Ishikawa (cell line): ENCODE measurements at regions not wholly inside any gene's neighbourhood (a gene's known extent, or its start where the extent isn't known, plus 50 kb on each side); places are given as distances from the start of the nearest gene placed in this dataset.

Source experiments
- CEBPB ChIP-seq: IDR thresholded peaks from 2 replicates; pipeline ENCODE4 v1.6.1; 2012
- CREB1 ChIP-seq: IDR thresholded peaks from 2 replicates; pipeline ENCODE4 v1.6.1; 2012; ENCODE audit warnings: low read depth
- EGR1 ChIP-seq: IDR thresholded peaks from 2 replicates; pipeline ENCODE4 v1.6.1; 2012
- EP300 ChIP-seq: IDR thresholded peaks from 2 replicates; pipeline ENCODE4 v1.6.1; 2012; ENCODE audit warnings: borderline replicate concordance
- FOXM1 ChIP-seq: IDR thresholded peaks from 2 replicates; pipeline ENCODE4 v1.6.1; 2012; ENCODE audit warnings: low read depth, borderline replicate concordance
- MAX ChIP-seq: IDR thresholded peaks from 2 replicates; pipeline ENCODE4 v1.6.1; 2012
- NFIC ChIP-seq: IDR thresholded peaks from 2 replicates; pipeline ENCODE4 v1.6.1; 2012
- RAD21 ChIP-seq: IDR thresholded peaks from 2 replicates; pipeline ENCODE4 v1.6.1; 2012; ENCODE audit warnings: low read depth
- REST ChIP-seq: IDR thresholded peaks from 2 replicates; pipeline ENCODE4 v1.6.1; 2012; ENCODE audit warnings: low read depth, mild to moderate bottlenecking
- TAF1 ChIP-seq: IDR thresholded peaks from 2 replicates; pipeline ENCODE4 v1.6.1; 2012; ENCODE audit warnings: low read depth, mild to moderate bottlenecking
- TCF12 ChIP-seq: IDR thresholded peaks from 2 replicates; pipeline ENCODE4 v1.6.1; 2012; ENCODE audit warnings: low read depth
- TEAD4 ChIP-seq: IDR thresholded peaks from 2 replicates; pipeline ENCODE4 v1.6.1; 2012
- USF1 ChIP-seq: IDR thresholded peaks from 2 replicates; pipeline ENCODE4 v1.6.1; 2012
- YY1 ChIP-seq: IDR thresholded peaks from 2 replicates; pipeline ENCODE4 v1.6.1; 2012; ENCODE audit warnings: low read depth
- ZBTB7A ChIP-seq: IDR thresholded peaks from 2 replicates; pipeline ENCODE4 v1.6.1; 2012; ENCODE audit warnings: low read depth

- TF ChIP-seq YY1 (no peak), TAF1 (no peak), RAD21 (no peak), TEAD4 (no peak), CEBPB (no peak), ZBTB7A (no peak), FOXM1 (no peak), USF1 (no peak), NFIC (no peak), EP300 (no peak), TCF12 (no peak), CREB1 (no peak), REST (no peak), MAX (no peak), EGR1 (no peak)
Measured at GRCh38 chr7:84857336-84857735, 329.5 kb downstream of the SEMA3D start.

GRCh38 chr7:84855758-84856157 lies 331.1 kb downstream of the SEMA3D start:
- TF ChIP-seq CEBPB, result no peak
- TF ChIP-seq EP300, result no peak
- TF ChIP-seq FOXM1, result no peak
- TF ChIP-seq RAD21, result no peak
- TF ChIP-seq ZBTB7A, result no peak
- TF ChIP-seq TCF12, result no peak
- no peak for TF ChIP-seq REST
- no peak for TF ChIP-seq CREB1
- TF ChIP-seq NFIC, result no peak
- no peak for TF ChIP-seq EGR1

- TF ChIP-seq USF1 (no peak), EP300 (no peak)
Measured at GRCh38 chr7:84848219-84848973, 338.5 kb downstream of the SEMA3D start.

- no peak for TF ChIP-seq REST
- no peak for TF ChIP-seq NFIC
- TF ChIP-seq MAX, result no peak
- no peak for TF ChIP-seq EGR1
- TF ChIP-seq TEAD4, result no peak
- TF ChIP-seq CEBPB, result no peak
- TF ChIP-seq TAF1, result no peak
- TF ChIP-seq USF1, result no peak
- TF ChIP-seq EP300, result no peak
- no peak for TF ChIP-seq FOXM1
- no peak for TF ChIP-seq YY1
- no peak for TF ChIP-seq RAD21
- no peak for TF ChIP-seq CREB1
- no peak for TF ChIP-seq TCF12
- no peak for TF ChIP-seq ZBTB7A
Measured at GRCh38 chr7:84847790-84848189, 339.1 kb downstream of the SEMA3D start.
